GM10266 (cell line): ENCODE measurements at regions not wholly inside any gene's neighbourhood (a gene's known extent, or its start where the extent isn't known, plus 50 kb on each side); places are given as distances from the start of the nearest gene placed in this dataset.
"Not testable (repeated sequence)": the region's sequence is repeated elsewhere in the genome, so short reads cannot be mapped to it uniquely, and the experiment has no call there.

ENCODE experiments used
- DNase-seq: peaks from one replicate; pipeline ENCODE4 v3.0.0; 2012; ENCODE audit errors: extremely low spot score
- CTCF ChIP-seq: IDR thresholded peaks from 2 replicates; pipeline ENCODE4 v1.5.1; 2012; ENCODE audit warnings: mild to moderate bottlenecking, low read depth; ENCODE audit not compliant: control insufficient read depth, insufficient read depth; ENCODE audit errors: missing control alignments

- DNase-seq: no peak
Observed at GRCh38 chr1:238340989-238341388, 450.3 kb upstream of the ZP4 start.

GRCh38 chr1:238336531-238336930 is 445.8 kb upstream of the ZP4 start:
- no peak for DNase-seq
- TF ChIP-seq CTCF: no peak

More at GRCh38 chr1:238340989-238341388, 450.3 kb upstream of the ZP4 start:
- no peak for TF ChIP-seq CTCF

GRCh38 chr1:238334170-238334569 is 443.4 kb upstream of the ZP4 start:
- no peak for DNase-seq
- no peak for TF ChIP-seq CTCF

- TF ChIP-seq CTCF: no peak
- no peak for DNase-seq
Observed at GRCh38 chr1:238331557-238331956, 440.8 kb upstream of the ZP4 start.

- DNase-seq: no peak
- TF ChIP-seq CTCF: no peak
Observed at GRCh38 chr1:238329671-238330070, 438.9 kb upstream of the ZP4 start.

GRCh38 chr1:238327033-238327432 is 436.3 kb upstream of the ZP4 start:
- DNase-seq: not testable (repeated sequence)

GRCh38 chr1:238326479-238326878 is 435.8 kb upstream of the ZP4 start:
- not testable (repeated sequence) for DNase-seq

- DNase-seq: no peak
- no peak for TF ChIP-seq CTCF
Observed at GRCh38 chr1:238324211-238324864, 433.6 kb upstream of the ZP4 start.
